Left ventricle myocardium inferior (tissue), 1 donor: ENCODE measurements at regions not wholly inside any gene's neighbourhood (a gene's known extent, or its start where the extent isn't known, plus 50 kb on each side); places are given as distances from the start of the nearest gene placed in this dataset.

Experiments
- DNase-seq: peaks from one replicate; pipeline ENCODE4 v3.0.0-alpha.2; 2020
- H3K27ac ChIP-seq: fragments of 200-600 bp; replicated peaks from 2 replicates; pipeline ENCODE4 v1.8.0; 2021
- H3K27me3 ChIP-seq: fragments of 200-600 bp; 2 replicates; pipeline ENCODE4 v1.8.0; 2021; ENCODE audit warnings: low read depth
- H3K36me3 ChIP-seq: fragments of 200-600 bp; 2 replicates; pipeline ENCODE4 v1.8.0; 2021
- H3K4me1 ChIP-seq: fragments of 200-600 bp; 2 replicates; pipeline ENCODE4 v1.8.0; 2021
- H3K4me3 ChIP-seq: fragments of 200-600 bp; 2 replicates; pipeline ENCODE4 v1.8.0; 2021; ENCODE audit warnings: mild to moderate bottlenecking, moderate library complexity
- H3K9me3 ChIP-seq: fragments of 200-600 bp; replicated peaks from 2 replicates; pipeline ENCODE4 v1.8.0; 2021
- intact Hi-C: fragments of 100-400 bp; cut with micrococcal nuclease; formaldehyde crosslinking; loops from one replicate; pipeline ENCODE4 v1.11.0; 2022
- TF ChIP-seq, protein P1 (sequence below): fragments of 200-600 bp; IDR thresholded peaks from 2 replicates; pipeline ENCODE4 v1.8.0; 2021; ENCODE audit warnings: antibody characterized with exemption, mild to moderate bottlenecking, borderline replicate concordance
- donor health status: DM: no; HTN: yes; CAD: no; lungs with severe emphysema.

DNA sequence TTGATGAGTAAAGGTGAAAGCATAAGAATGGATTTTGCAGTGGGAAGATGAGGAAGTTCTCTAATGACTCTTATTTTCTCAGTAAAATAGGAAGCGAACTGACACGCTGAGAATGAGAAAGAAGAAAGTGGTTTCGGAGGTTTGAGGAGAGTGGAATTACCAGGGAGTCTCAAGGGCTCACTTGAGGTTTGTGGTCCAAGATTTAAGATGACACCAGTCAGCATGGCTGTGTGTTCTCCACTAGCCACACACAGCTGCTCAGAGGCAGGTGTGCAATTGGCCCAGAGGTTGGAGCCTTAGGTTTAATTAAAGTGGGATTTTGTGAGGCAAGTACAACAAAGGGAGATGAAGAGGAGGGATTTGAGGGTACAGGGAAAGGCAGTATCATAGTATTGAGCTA is 99.6 kb upstream of the NBEA start:
- intact Hi-C loops: no loop called here
- no peaks in the 10 kb centered on the region for H3K36me3 ChIP-seq
- H3K4me1 ChIP-seq: no peaks in the 10 kb centered on the region
- H3K27me3 ChIP-seq: no peaks in the 10 kb centered on the region
- H3K4me3 ChIP-seq: no peak overlapping the region
- DNase-seq: no peak
- no peaks in the 10 kb centered on the region for H3K9me3 ChIP-seq
- TF ChIP-seq, protein P1, sequence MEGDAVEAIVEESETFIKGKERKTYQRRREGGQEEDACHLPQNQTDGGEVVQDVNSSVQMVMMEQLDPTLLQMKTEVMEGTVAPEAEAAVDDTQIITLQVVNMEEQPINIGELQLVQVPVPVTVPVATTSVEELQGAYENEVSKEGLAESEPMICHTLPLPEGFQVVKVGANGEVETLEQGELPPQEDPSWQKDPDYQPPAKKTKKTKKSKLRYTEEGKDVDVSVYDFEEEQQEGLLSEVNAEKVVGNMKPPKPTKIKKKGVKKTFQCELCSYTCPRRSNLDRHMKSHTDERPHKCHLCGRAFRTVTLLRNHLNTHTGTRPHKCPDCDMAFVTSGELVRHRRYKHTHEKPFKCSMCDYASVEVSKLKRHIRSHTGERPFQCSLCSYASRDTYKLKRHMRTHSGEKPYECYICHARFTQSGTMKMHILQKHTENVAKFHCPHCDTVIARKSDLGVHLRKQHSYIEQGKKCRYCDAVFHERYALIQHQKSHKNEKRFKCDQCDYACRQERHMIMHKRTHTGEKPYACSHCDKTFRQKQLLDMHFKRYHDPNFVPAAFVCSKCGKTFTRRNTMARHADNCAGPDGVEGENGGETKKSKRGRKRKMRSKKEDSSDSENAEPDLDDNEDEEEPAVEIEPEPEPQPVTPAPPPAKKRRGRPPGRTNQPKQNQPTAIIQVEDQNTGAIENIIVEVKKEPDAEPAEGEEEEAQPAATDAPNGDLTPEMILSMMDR: no peak
- H3K27ac ChIP-seq: no peak overlapping the region

DNA sequence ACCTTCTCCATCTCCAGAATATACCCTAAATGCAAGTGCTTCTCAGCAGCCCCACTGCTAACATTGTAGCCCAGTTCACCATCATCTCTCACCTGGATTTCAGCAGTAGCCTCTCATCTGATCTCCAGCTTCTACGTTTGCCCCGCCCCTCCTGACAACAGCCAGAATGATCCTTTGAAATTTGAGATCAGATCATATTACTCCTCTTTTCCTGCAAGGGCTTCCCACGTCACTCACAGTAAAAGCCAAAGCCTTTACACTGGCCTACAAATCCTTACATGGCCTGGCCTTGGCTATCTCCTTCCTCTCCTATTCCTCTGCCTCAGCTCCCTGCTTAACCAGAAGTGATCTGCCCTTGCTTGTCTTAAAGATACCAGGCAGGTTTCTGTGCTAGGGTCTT is 94.3 kb upstream of the NBEA start:
- DNase-seq: no peak
- no peak overlapping the region for H3K27ac ChIP-seq
- no peaks in the 10 kb centered on the region for H3K4me1 ChIP-seq
- TF ChIP-seq, protein P1: no peak
- H3K9me3 ChIP-seq: no peaks in the 10 kb centered on the region
- H3K36me3 ChIP-seq: no peaks in the 10 kb centered on the region
- no peak overlapping the region for H3K4me3 ChIP-seq
- H3K27me3 ChIP-seq: no peaks in the 10 kb centered on the region
- intact Hi-C loops: no loop called here

DNA sequence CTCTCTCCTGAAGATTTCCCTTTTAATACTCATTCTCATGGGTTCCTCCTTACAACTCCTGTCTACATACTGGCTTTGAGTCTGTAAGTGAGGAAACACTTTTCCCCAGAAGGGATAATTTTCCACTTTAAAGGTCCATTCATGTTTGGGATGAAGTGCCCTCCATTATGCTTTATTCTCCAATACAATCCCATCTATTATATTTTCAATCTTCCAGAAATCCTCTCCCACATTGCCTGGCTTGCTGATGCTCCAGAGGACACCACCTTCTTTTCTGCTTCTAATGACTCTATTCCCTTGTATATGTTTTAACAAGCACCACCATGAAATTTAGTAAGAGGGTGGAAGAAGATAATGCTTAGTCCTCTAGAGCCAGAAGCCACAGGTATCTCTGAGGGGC is 92.7 kb upstream of the NBEA start:
- Histone ChIP-seq H3K27ac (no peak overlapping the region), H3K4me1 (no peaks in the 10 kb centered on the region), H3K9me3 (no peaks in the 10 kb centered on the region), H3K27me3 (no peaks in the 10 kb centered on the region), H3K36me3 (no peaks in the 10 kb centered on the region), H3K4me3 (no peak overlapping the region)
- TF ChIP-seq, protein P1: no peak
- intact Hi-C loops: no loop called here
- no peak for DNase-seq

DNA sequence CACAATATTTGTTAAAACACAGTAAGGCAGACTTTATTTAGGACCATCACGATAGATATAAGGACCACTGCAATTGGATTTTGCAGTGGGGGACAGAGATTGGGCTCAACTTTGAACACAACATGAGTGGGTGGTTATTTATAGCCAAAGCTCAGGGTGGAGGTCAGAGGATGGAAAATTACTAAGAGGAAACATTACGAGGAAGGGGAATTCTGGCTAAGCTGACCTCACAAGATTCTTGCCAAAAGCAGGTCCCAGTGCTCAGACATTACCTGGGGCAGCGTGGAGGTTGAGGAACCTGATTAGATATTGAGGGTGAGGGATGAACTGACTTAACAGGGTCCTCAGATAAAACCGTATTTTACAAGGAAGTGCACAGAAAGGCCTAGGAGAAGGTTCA is 88.9 kb upstream of the NBEA start:
- H3K4me3 ChIP-seq: no peak overlapping the region
- no peaks in the 10 kb centered on the region for H3K27me3 ChIP-seq
- H3K9me3 ChIP-seq: no peaks in the 10 kb centered on the region
- no peak for DNase-seq
- TF ChIP-seq, protein P1: no peak
- H3K4me1 ChIP-seq: no peaks in the 10 kb centered on the region
- intact Hi-C loops: no loop called here
- H3K36me3 ChIP-seq: no peaks in the 10 kb centered on the region
- H3K27ac ChIP-seq: no peak overlapping the region

DNA sequence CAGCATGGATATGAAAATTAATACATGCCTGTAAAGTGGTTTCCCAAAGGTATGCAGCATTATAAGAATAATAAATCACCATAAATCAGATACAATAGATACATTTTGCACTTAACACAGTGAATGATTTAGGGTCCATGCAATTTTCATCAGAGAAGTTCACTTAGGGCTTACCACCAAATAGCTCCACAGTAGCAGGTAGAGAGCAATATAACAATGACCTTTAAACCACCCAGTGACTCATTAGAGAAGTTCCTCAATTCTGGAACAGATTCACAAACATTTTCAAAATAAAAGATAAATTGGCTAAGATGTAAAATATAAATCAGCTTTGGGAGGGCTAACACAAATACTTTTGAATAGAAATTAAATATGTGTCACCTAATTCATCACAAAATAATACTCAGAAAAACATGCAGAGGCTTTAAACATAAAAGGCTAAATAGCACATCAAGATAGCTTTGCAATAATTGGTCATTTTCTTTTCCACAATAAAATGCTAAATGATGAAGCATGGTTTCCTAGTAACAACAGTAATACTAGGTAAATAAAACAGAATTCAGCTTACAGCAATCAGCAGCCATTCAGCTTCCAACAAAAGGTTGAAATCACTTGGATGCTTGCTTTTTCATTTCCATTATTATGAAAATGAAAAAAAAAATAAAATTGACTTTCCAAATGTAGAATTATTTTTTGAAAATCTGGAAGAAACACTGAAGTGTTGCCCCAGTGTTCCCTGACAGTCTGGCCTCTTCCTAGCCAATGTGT is 84.3 kb upstream of the NBEA start:
- TF ChIP-seq, protein P1: no peak
- no peak overlapping the region for H3K27ac ChIP-seq
- intact Hi-C loops: no loop called here
- H3K4me3 ChIP-seq: no peak overlapping the region
- no peaks in the 10 kb centered on the region for H3K9me3 ChIP-seq
- H3K27me3 ChIP-seq: no peaks in the 10 kb centered on the region
- no peak for DNase-seq
- H3K36me3 ChIP-seq: no peaks in the 10 kb centered on the region
- no peaks in the 10 kb centered on the region for H3K4me1 ChIP-seq

DNA sequence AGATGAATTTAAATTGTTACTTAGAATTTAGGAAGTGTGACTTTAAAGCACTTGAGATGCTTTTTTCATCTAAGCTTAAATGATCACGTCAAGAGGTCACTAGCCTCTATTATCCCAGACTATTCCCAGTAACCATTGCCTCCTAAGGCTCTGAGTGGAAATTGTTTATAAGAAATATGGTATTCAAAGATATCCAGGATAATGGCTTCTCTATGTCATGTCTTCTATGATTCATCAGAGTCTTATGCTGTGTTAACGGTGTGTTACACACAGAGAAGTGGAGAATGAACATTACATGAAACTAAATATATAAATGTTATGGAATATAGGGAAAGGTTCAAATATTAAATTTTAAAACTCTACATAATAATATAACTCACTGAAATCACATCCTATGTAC is 79.8 kb upstream of the NBEA start:
- DNase-seq: no peak
- Histone ChIP-seq H3K27ac (no peak overlapping the region), H3K36me3 (no peaks in the 10 kb centered on the region), H3K4me1 (no peaks in the 10 kb centered on the region), H3K27me3 (no peaks in the 10 kb centered on the region), H3K9me3 (no peaks in the 10 kb centered on the region), H3K4me3 (no peak overlapping the region)
- TF ChIP-seq, protein P1: no peak
- intact Hi-C loops: no loop called here
